NCI-H128 (cell line): ENCODE measurements at regions not wholly inside any gene's neighbourhood (a gene's known extent, or its start where the extent isn't known, plus 50 kb on each side); places are given as distances from the start of the nearest gene placed in this dataset.
"Not testable (repeated sequence)": the region's sequence is repeated elsewhere in the genome, so short reads cannot be mapped to it uniquely, and the experiment has no call there.

Experiments
- DNase-seq: peaks from one replicate; lab custom pipeline; 2025; ENCODE audit not compliant: unreplicated experiment; lab: John Stamatoyannopoulos, UW

GRCh38 chr10:3325954-3326750 is 153.6 kb upstream of the PITRM1 start:
- no peak for DNase-seq

GRCh38 chr10:3324612-3325038 is 152.0 kb upstream of the PITRM1 start:
- no peak for DNase-seq

DNA sequence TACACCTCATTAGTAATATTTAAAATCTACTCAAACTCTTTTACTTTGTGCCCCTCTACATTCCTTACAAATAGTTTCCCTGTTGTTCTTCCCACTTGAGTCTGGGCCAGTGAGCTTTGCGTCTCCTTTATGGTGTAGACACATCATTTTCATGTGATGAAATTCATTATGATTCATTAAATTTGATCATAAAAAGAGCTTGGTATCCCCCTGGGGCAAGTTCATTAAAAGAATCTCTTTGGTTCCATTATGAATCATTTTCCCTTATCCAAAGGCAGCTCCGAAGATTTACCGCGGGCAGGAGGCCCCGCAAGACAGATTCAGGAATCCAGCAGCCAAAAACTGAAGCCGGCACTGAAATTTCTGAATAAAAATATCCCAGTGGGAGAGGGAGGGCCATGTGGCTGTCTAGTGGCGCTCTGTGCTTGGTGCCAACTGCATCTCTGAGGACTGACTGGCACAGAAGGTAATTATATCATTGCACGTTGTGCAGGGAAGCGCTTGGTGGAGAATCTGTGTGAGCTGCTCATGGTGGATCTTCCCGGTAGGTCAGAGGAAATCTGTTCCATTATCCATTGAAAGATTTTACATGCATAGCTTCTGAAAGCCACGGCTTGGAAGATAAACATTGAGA is 151.4 kb upstream of the PITRM1 start:
- no peak for DNase-seq

- DNase-seq: no peak
Observed at GRCh38 chr10:3321123-3321522, 148.5 kb upstream of the PITRM1 start.

DNA sequence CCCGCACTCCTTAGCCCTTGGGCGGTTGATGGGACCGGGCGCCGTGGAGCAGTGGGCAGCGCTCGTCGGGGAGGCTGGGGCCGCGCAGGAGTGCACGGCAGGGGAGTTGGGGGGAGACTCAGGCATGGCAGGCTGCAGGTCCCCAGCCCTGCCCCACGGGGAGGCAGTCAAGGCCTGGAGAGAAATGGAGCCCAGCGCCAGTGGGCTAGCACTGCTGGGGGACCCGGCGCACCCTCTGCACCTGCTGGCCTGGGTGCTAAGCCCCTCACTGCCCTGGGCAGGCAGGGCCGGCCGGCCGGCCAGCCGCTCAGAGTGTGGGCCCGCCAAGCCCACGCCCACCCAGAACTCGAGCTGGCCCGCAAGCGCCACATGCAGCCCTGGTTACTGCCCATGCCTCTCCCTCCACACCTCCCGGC is 147.2 kb upstream of the PITRM1 start:
- DNase-seq: no peak

DNA sequence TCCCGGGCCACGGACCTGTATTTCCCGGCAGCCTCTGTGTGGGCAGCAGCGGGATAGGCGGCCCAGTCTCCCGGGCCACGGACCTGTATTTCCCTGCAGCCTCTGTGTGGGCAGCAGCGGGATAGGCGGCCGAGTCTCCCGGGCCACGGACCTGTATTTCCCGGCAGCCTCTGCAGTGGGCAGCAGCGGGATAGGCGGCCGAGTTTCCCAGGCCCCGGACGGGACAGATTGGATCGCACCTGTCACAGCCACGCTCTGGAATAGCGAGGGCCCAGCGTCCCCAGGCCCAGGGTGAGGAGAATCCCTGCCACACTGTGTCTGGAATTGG is 145.9 kb upstream of the PITRM1 start:
- DNase-seq: not testable (repeated sequence)

- not testable (repeated sequence) for DNase-seq
Observed at GRCh38 chr10:3317553-3318479, 145.2 kb upstream of the PITRM1 start.

DNA sequence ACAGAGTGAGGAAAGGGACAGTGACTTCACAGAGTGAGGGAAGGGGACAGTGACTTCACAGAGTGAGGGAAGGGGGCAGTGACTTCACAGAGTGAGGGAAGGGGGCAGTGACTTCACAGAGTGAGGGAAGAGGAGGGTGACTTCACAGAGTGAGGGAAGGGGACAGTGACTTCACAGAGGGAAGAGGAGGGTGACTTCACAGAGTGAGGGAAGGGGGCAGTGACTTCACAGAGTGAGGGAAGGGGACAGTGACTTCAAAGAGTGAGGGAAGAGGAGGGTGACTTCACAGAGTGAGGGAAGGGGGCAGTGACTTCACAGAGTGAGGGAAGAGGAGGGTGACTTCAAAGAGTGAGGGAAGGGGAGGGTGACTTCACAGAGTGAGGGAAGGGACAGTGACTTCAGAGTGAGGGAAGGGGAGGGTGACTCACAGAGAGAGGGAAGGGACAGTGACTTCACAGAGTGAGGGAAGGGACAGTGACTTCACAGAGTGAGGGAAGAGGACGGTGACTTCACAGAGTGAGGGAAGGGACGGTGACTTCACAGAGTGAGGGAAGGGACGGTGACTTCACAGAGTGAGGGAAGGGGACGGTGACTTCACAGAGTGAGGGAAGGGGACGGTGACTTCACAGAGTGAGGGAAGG is 142.0 kb upstream of the PITRM1 start:
- DNase-seq: not testable (repeated sequence)

GRCh38 chr10:3313784-3314444 is 141.3 kb upstream of the PITRM1 start:
- DNase-seq: not testable (repeated sequence)

- DNase-seq: no peak
Observed at GRCh38 chr10:3312403-3312940, 139.9 kb upstream of the PITRM1 start.

- DNase-seq: no peak
Observed at GRCh38 chr10:3310016-3310784, 137.6 kb upstream of the PITRM1 start.

GRCh38 chr10:3306050-3306449 is 133.5 kb upstream of the PITRM1 start:
- no peak for DNase-seq

- no peak for DNase-seq
Observed at GRCh38 chr10:3295582-3296151, 123.1 kb upstream of the PITRM1 start.

DNA sequence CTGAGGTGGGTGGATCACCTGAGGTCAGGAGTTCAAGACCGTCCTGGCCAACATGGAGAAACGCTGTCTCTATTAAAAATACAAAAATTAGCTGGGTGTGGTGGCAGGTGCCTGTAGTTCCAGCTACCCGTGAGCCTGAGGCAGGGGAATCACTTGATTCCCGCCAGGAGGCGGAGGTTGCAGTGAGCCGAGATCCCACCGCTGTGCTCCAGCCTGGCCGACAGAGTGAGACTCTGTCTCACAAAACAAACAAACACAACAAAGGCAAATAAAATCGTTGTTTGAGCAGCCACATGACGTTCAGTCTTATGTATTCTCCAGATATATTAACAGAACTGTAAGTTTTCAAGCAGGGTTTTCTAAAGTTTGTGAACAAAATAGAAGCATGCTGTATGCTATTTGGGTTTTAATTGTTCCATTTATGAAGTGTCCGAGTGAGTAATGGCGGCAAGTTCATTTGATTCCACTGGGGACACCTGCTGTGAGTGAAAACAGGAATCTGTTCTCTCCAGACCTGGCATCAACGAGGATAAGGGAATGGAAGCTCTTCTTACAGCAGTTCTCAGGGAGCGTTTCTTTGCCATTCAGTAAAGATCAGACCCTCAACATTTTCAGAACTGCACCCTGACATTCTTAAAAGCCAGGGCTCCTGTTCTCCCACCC is 122.5 kb upstream of the PITRM1 start:
- no peak for DNase-seq

GRCh38 chr10:3293581-3294431 is 121.2 kb upstream of the PITRM1 start:
- DNase-seq: no peak

- no peak for DNase-seq
Observed at GRCh38 chr10:3292636-3293035, 120.1 kb upstream of the PITRM1 start.

- DNase-seq: no peak
Observed at GRCh38 chr10:3290550-3290949, 118.0 kb upstream of the PITRM1 start.
